ENCODE measurements at regions not wholly inside any gene's neighbourhood (a gene's known extent, or its start where the extent isn't known, plus 50 kb on each side); places are given as distances from the start of the nearest gene placed in this dataset.

DNA sequence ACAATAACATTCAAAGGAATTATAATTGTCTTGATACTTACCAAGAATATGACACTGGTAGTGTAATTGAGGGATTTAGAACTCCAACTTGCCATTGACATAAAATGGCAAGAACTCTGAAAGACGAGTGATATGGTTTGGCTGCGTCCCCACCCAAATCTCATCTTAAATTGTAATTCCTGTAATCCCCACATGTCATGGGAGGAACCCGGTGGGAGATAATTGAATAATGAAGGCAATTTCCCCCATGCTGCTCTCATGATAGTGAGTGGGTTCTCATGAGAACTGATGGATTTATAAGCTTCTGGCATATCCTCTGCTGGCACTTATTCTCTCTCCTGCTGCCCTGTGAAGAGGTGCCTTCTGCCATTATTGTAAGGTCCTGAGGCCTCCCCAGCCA, 1536.4 kb downstream of the TECRL start:
- ChIA-PET POLR2A (no interaction called here), CTCF (ENCODE audit: low intra/inter-chr PET ratio, low total read pairs) (no interaction called here)
- Histone ChIP-seq H3K9me3 (ENCODE audit: low read length) (peaks cover 7% of the 10 kb centered on the region; the same call in 1 of the 2 replicates), H3K27me3 (ENCODE audit: control insufficient read depth in 1 of 2, insufficient read depth in 2 of 2, low read length in 2 of 2) (no peaks in the 10 kb centered on the region), H3K27ac (ENCODE audit: extremely low read length, insufficient read depth, low read length) (no peak overlapping the region), H3K9ac (ENCODE audit: insufficient read depth, low read depth, low read length) (no peak overlapping the region), H3K36me3 (replicated peaks in 1 of 2; ENCODE audit: control insufficient read depth in 1 of 2, insufficient read depth in 2 of 2, low read length in 2 of 2) (no peaks in the 10 kb centered on the region), H3K79me2 (ENCODE audit: insufficient read depth, low read length) (no peaks in the 10 kb centered on the region), H3K4me3 (replicated peaks in 1 of 3; ENCODE audit: insufficient read depth in 1 of 3, low read depth in 2 of 3, low read length in 3 of 3) (no peak overlapping the region), H3K4me2 (ENCODE audit: low read depth, low read length) (no peak overlapping the region), H4K20me1 (ENCODE audit: insufficient read depth, low read length) (no peaks in the 10 kb centered on the region), H3K4me1 (ENCODE audit: insufficient read depth, low read length) (no peaks in the 10 kb centered on the region), H2AFZ (ENCODE audit: low read length) (no peak overlapping the region)
- no peak for DNase-seq (ENCODE audit: low spot score)
- 0% methylated on average over 3 of the region's 3 CpGs for WGBS (ENCODE audit: low lambda C conversion rate)
- no TSS peak for BruUV-seq (replicated peaks)
- TF ChIP-seq ZNF589 (CRISPR knock-in tag; conservative IDR thresholded peaks at IDR 0.05) (no peak), NRL (CRISPR knock-in tag; IDR thresholded peaks at IDR 0.05; ENCODE audit: borderline replicate concordance) (no peak), CBFB (CRISPR knock-in tag; IDR thresholded peaks at IDR 0.05) (no peak), ZNF484 (CRISPR knock-in tag; IDR thresholded peaks at IDR 0.05; ENCODE audit: borderline replicate concordance, low read depth) (no peak), ZNF644 (CRISPR knock-in tag; IDR thresholded peaks at IDR 0.05; ENCODE audit: low read depth) (no peak), NFATC3 (CRISPR knock-in tag; IDR thresholded peaks at IDR 0.05) (no peak), ZNF3 (CRISPR knock-in tag; IDR thresholded peaks at IDR 0.05) (no peak), ZNF432 (CRISPR knock-in tag; IDR thresholded peaks at IDR 0.05; ENCODE audit: borderline replicate concordance) (no peak), ZNF776 (CRISPR knock-in tag; IDR thresholded peaks at IDR 0.05) (no peak)
- intact Hi-C loops (cut with micrococcal nuclease; ENCODE audit: unreplicated experiment) (no loop called here), in situ Hi-C loops (cut with HindIII; ENCODE audit: extremely low pct_ligation_motif_present, low pct_unique_long_range_greater_than_20kb) (no loop called here)
- ATAC-seq, result no peak
- no peak for FAIRE-seq

DNA sequence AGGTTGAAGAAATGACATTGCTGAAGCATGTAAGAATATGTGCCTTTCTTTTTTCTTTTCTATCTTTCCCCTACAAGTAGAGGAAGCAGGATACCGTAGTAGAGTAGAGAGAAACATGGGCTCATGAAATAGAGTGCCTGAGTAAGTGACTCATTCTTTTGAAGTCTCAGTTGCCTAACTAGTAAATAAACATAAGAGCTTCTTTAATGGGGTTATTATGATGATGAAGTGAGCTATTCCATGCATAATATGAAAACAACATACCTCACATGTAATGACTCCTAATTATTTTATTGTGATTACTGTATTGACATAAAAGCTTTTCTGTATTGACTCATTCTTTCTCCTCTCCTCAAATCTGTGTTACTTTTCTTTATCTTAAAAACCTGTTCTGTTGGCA, 1538.2 kb downstream of the TECRL start:
- WGBS (ENCODE audit: low lambda C conversion rate), result 0% methylated on average over 1 of the region's 1 CpG
- Histone ChIP-seq H4K20me1 (ENCODE audit: insufficient read depth, low read length) (no peaks in the 10 kb centered on the region), H2AFZ (ENCODE audit: low read length) (no peak overlapping the region), H3K4me1 (ENCODE audit: insufficient read depth, low read length) (no peaks in the 10 kb centered on the region), H3K9ac (ENCODE audit: insufficient read depth, low read depth, low read length) (no peak overlapping the region), H3K27me3 (ENCODE audit: control insufficient read depth in 1 of 2, insufficient read depth in 2 of 2, low read length in 2 of 2) (no peaks in the 10 kb centered on the region), H3K27ac (ENCODE audit: extremely low read length, insufficient read depth, low read length) (no peak overlapping the region), H3K79me2 (ENCODE audit: insufficient read depth, low read length) (no peaks in the 10 kb centered on the region), H3K4me2 (ENCODE audit: low read depth, low read length) (no peak overlapping the region), H3K36me3 (replicated peaks in 1 of 2; ENCODE audit: control insufficient read depth in 1 of 2, insufficient read depth in 2 of 2, low read length in 2 of 2) (no peaks in the 10 kb centered on the region), H3K4me3 (replicated peaks in 1 of 3; ENCODE audit: insufficient read depth in 1 of 3, low read depth in 2 of 3, low read length in 3 of 3) (no peak overlapping the region), H3K9me3 (ENCODE audit: low read length) (peaks cover 7% of the 10 kb centered on the region; the same call in 1 of the 2 replicates)
- ChIA-PET CTCF (ENCODE audit: low intra/inter-chr PET ratio, low total read pairs) (no interaction called here), POLR2A (no interaction called here)
- in situ Hi-C loops (cut with HindIII; ENCODE audit: extremely low pct_ligation_motif_present, low pct_unique_long_range_greater_than_20kb) (no loop called here), intact Hi-C loops (cut with micrococcal nuclease; ENCODE audit: unreplicated experiment) (no loop called here)
- DNase-seq (ENCODE audit: low spot score) (no peak), FAIRE-seq (no peak), ATAC-seq (no peak)
- BruUV-seq (replicated peaks), result no TSS peak
- TF ChIP-seq HNRNPUL1 (IDR thresholded peaks at IDR 0.05; ENCODE audit: low read depth, low read length), result no peak
- TF ChIP-seq, protein P1, sequence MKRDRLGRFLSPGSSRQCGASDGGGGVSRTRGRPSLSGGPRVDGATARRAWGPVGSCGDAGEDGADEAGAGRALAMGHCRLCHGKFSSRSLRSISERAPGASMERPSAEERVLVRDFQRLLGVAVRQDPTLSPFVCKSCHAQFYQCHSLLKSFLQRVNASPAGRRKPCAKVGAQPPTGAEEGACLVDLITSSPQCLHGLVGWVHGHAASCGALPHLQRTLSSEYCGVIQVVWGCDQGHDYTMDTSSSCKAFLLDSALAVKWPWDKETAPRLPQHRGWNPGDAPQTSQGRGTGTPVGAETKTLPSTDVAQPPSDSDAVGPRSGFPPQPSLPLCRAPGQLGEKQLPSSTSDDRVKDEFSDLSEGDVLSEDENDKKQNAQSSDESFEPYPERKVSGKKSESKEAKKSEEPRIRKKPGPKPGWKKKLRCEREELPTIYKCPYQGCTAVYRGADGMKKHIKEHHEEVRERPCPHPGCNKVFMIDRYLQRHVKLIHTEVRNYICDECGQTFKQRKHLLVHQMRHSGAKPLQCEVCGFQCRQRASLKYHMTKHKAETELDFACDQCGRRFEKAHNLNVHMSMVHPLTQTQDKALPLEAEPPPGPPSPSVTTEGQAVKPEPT (CRISPR knock-in tag; IDR thresholded peaks at IDR 0.05; ENCODE audit: low read depth), result no peak
- TF ChIP-seq TCF12 (IDR thresholded peaks at IDR 0.05), result no peak
- TF ChIP-seq TCF12 (CRISPR knock-in tag; IDR thresholded peaks at IDR 0.05), result no peak
- no peak for TF ChIP-seq NFRKB (IDR thresholded peaks at IDR 0.05)
- no peak for TF ChIP-seq ZNF101 (CRISPR knock-in tag; IDR thresholded peaks at IDR 0.05; ENCODE audit: borderline replicate concordance, low read depth)
- TF ChIP-seq, protein P2, sequence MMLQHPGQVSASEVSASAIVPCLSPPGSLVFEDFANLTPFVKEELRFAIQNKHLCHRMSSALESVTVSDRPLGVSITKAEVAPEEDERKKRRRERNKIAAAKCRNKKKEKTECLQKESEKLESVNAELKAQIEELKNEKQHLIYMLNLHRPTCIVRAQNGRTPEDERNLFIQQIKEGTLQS (CRISPR knock-in tag; IDR thresholded peaks at IDR 0.05), result no peak

All from HepG2 (cell line).